Esophagus squamous epithelium (tissue), 5 donors: ENCODE measurements at regions not wholly inside any gene's neighbourhood (a gene's known extent, or its start where the extent isn't known, plus 50 kb on each side); places are given as distances from the start of the nearest gene placed in this dataset.

ENCODE experiments used
- DNase-seq: peaks from one replicate; lab custom pipeline; 2025; lab: John Stamatoyannopoulos, UW
- H3K27ac ChIP-seq, 4 donors: fragments of 200-600 bp; sonication (generic); one replicate each; pipeline ENCODE4 v1.5.1; 2016 to 2019; ENCODE audit warnings: mild to moderate bottlenecking in 1 of 4
- H3K27me3 ChIP-seq, 4 donors: fragments of 200-600 bp; sonication (generic); 1 replicate in 3 of 4; 2 replicates in 1 of 4; pipeline versions ENCODE4 v1.5.1 to v1.6.0; 2017 to 2021; ENCODE audit warnings: antibody characterized with exemption in 1 of 4
- H3K36me3 ChIP-seq, 3 donors: fragments of 200-600 bp; sonication (generic); one replicate each; pipeline ENCODE4 v1.5.1; 2016 to 2019
- H3K4me1 ChIP-seq, 3 donors: fragments of 200-600 bp; sonication (generic); one replicate each; pipeline ENCODE4 v1.5.1; 2017 to 2019
- H3K4me3 ChIP-seq, 4 donors: fragments of 200-600 bp; sonication (generic); 1 replicate in 3 of 4; 2 replicates in 1 of 4; pipeline ENCODE4 v1.5.1; 2016 to 2019; ENCODE audit warnings: mild to moderate bottlenecking in 2 of 4, moderate library complexity in 1 of 4
- H3K9me3 ChIP-seq, 3 donors: fragments of 200-600 bp; sonication (generic); one replicate each; pipeline ENCODE4 v1.5.1; 2016 to 2019
- CTCF ChIP-seq, 6 experiments: fragments of 450-650 bp in 4 of 6; fragments of 200-600 bp in 2 of 6; sonication (generic) in 2 of 6; IDR thresholded peaks; one replicate each; pipeline ENCODE4 v1.5.1; 2016 to 2019; ENCODE audit warnings: antibody characterized with exemption in 6 of 6, mild to moderate bottlenecking in 4 of 6, moderate library complexity in 4 of 6
- POLR2A ChIP-seq, 4 donors: fragments of 450-650 bp; IDR thresholded peaks; one replicate each; pipeline ENCODE4 v1.6.1; 2017; ENCODE audit warnings: antibody characterized with exemption in 4 of 4, mild to moderate bottlenecking in 4 of 4, moderate library complexity in 3 of 4
- WGBS, 2 donors: methylation state at CpG; one replicate each; pipeline ENCODE4 v1.1.5; 2018; 5-methylcytosine and 5-hydroxymethylcytosine counted together
- intact Hi-C: fragments of 100-400 bp; cut with DNase I; formaldehyde crosslinking; loops from one replicate; pipeline ENCODE4 v1.15.0; 2022
- donor health status: DM: yes; HTN: yes; CAD: no.

GRCh38 chr5:173497685-173498084 is 118.8 kb downstream of the BOD1 start:
- Histone ChIP-seq H3K4me3 (no peak overlapping the region), H3K36me3 (no peaks in the 10 kb centered on the region), H3K4me1 (peaks cover 0 to 21% (median 6%) of the 10 kb centered on the region in 3 donors), H3K27me3 (no peaks in the 10 kb centered on the region), H3K27ac (peak overlapping the region in 1 of 4 donors; percentile 36), H3K9me3 (no peaks in the 10 kb centered on the region)
- WGBS, 2 donors, result 61 to 64% methylated on average over 7 of the region's 12 CpGs
- TF ChIP-seq POLR2A (IDR thresholded peaks at IDR 0.05), result no peak
- no peak for TF ChIP-seq CTCF (IDR thresholded peaks at IDR 0.05)
- intact Hi-C loops, result no loop called here
- no peak for DNase-seq

- TF ChIP-seq POLR2A (IDR thresholded peaks at IDR 0.05) (no peak), CTCF (IDR thresholded peaks at IDR 0.05) (no peak)
- Histone ChIP-seq H3K36me3 (no peaks in the 10 kb centered on the region), H3K27me3 (no peaks in the 10 kb centered on the region), H3K27ac (no peak overlapping the region), H3K9me3 (no peaks in the 10 kb centered on the region), H3K4me3 (no peak overlapping the region), H3K4me1 (peaks cover 0 to 21% (median 6%) of the 10 kb centered on the region in 3 donors)
- no peak for DNase-seq
- WGBS, 2 donors, result 85 to 88% methylated on average over 5 to 6 of the region's 6 CpGs
- intact Hi-C loops, result no loop called here
These were observed 119.6 kb downstream of the BOD1 start for GRCh38 chr5:173496883-173497255.

GRCh38 chr5:173496129-173496882 is 120.1 kb downstream of the BOD1 start:
- DNase-seq, result no peak
- H3K27me3 ChIP-seq, result peaks cover 0 to under 1% (median 0%) of the 10 kb centered on the region in 4 donors
- peaks cover 0 to 21% (median 6%) of the 10 kb centered on the region in 3 donors for H3K4me1 ChIP-seq
- 68 to 69% methylated on average over 9 of the region's 9 CpGs for WGBS, 2 donors
- no peak for TF ChIP-seq POLR2A (IDR thresholded peaks at IDR 0.05)
- TF ChIP-seq CTCF (IDR thresholded peaks at IDR 0.05), result no peak
- H3K4me3 ChIP-seq, result no peak overlapping the region
- intact Hi-C loops, result no loop called here
- no peaks in the 10 kb centered on the region for H3K36me3 ChIP-seq
- H3K27ac ChIP-seq, result peak overlapping the region in 2 of 4 donors; percentile 14 to 30
- H3K9me3 ChIP-seq, result no peaks in the 10 kb centered on the region

GRCh38 chr5:173495225-173495904 is 121.1 kb downstream of the BOD1 start:
- H3K36me3 ChIP-seq, result no peaks in the 10 kb centered on the region
- H3K27me3 ChIP-seq, result peaks cover 0 to 10% (median 0%) of the 10 kb centered on the region in 4 donors
- no peak for TF ChIP-seq CTCF (IDR thresholded peaks at IDR 0.05)
- TF ChIP-seq POLR2A (IDR thresholded peaks at IDR 0.05), result no peak
- intact Hi-C loops, result no loop called here
- no peaks in the 10 kb centered on the region for H3K9me3 ChIP-seq
- no peak for DNase-seq
- 81 to 83% methylated on average over 3 of the region's 3 CpGs for WGBS, 2 donors
- H3K27ac ChIP-seq, result peak overlapping the region in 2 of 4 donors; percentile 3 to 30
- no peak overlapping the region for H3K4me3 ChIP-seq
- H3K4me1 ChIP-seq, result peaks cover 0 to 21% (median 6%) of the 10 kb centered on the region in 3 donors

GRCh38 chr5:173494446-173494845 is 122.0 kb downstream of the BOD1 start:
- Histone ChIP-seq H3K27ac (peak overlapping the region in 1 of 4 donors; percentile 10), H3K4me3 (no peak overlapping the region), H3K27me3 (peaks cover 0 to 10% (median 0%) of the 10 kb centered on the region in 4 donors), H3K36me3 (no peaks in the 10 kb centered on the region), H3K9me3 (no peaks in the 10 kb centered on the region), H3K4me1 (peaks cover 0 to 21% (median 5%) of the 10 kb centered on the region in 3 donors)
- TF ChIP-seq POLR2A (IDR thresholded peaks at IDR 0.05) (no peak), CTCF (IDR thresholded peaks at IDR 0.05) (no peak)
- no peak for DNase-seq
- intact Hi-C loops, result no loop called here
- WGBS, 2 donors, result 76 to 80% methylated on average over 2 of the region's 2 CpGs
